ENCODE measurements at regions not wholly inside any gene's neighbourhood (a gene's known extent, or its start where the extent isn't known, plus 50 kb on each side); places are given as distances from the start of the nearest gene placed in this dataset.

DNA sequence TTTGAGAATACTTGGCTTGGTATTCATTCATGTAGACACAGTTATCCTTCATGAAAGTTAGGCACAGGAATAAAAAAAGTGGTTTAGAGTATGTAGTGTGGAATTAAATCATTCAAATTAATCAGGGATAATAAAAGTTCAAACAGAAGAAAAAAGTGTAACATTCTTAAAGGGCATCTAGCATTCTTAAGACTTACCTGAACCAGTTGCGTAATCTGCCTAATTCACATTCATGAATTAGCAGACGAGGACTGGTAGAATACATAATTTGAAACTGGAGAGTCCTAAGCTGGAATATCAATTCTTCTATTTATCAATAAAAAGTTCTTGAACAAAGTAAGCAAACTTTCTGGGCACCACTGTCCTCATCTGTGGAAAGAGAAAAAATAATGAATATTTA, 157.0 kb upstream of the DEPDC1 start:
- intact Hi-C loops (cut with DNase I, micrococcal nuclease), result no loop called here

DNA sequence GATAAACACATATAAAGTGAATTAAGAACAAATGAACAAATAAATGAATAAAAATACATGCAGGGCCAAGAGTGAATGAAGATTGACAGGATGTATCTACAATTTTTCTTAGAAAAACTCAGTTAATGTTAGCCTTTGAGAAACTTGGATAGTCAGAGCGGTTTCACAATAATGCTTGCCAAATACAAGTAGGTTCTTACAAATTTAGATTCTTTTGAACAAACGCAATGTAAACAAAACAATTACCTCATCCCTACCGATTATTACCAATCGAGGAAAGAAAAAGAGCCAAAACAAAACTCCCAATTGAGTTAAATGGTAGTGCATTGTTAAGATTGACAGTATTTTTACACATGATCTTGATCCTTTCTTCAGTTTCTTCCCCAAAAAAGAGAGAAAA, 176.9 kb upstream of the DEPDC1 start:
- POLR2A ChIA-PET, result no interaction called here
- CTCF ChIA-PET, result no interaction called here

More for the DNA sequence above, 157.0 kb upstream of the DEPDC1 start:
- Histone ChIP-seq H3K9me3 (ENCODE audit: control insufficient read depth in 1 of 2, insufficient read depth in 1 of 2, low read length in 2 of 2) (no peaks in the 10 kb centered on the region), H3K36me3 (ENCODE audit: insufficient read depth, low read length) (no peaks in the 10 kb centered on the region), H3K4me1 (ENCODE audit: insufficient read depth, low read length) (no peaks in the 10 kb centered on the region), H3K27me3 (ENCODE audit: control insufficient read depth in 1 of 2, insufficient read depth in 2 of 2, low read length in 2 of 2) (no peaks in the 10 kb centered on the region), H3K27ac (ENCODE audit: low read depth in 1 of 2, low read length in 2 of 2) (no peak overlapping the region), H3K4me3 (ENCODE audit: low read length) (no peak overlapping the region)
- H3K36me3 Mint-ChIP-seq (ENCODE audit: low read depth), result no peaks in the 10 kb centered on the region
- no peak for ATAC-seq (ENCODE audit: poor library complexity)
- no peaks in the 10 kb centered on the region for H3K27me3 Mint-ChIP-seq
- no peak overlapping the region for H3K27ac Mint-ChIP-seq
- ChIA-PET POLR2A (no interaction called here), CTCF (no interaction called here)
- H3K9me3 Mint-ChIP-seq, result peaks cover 5% of the 10 kb centered on the region
- H3K4me3 Mint-ChIP-seq, result no peak overlapping the region
- DNase-seq, result no peak
- TF ChIP-seq, protein P1, sequence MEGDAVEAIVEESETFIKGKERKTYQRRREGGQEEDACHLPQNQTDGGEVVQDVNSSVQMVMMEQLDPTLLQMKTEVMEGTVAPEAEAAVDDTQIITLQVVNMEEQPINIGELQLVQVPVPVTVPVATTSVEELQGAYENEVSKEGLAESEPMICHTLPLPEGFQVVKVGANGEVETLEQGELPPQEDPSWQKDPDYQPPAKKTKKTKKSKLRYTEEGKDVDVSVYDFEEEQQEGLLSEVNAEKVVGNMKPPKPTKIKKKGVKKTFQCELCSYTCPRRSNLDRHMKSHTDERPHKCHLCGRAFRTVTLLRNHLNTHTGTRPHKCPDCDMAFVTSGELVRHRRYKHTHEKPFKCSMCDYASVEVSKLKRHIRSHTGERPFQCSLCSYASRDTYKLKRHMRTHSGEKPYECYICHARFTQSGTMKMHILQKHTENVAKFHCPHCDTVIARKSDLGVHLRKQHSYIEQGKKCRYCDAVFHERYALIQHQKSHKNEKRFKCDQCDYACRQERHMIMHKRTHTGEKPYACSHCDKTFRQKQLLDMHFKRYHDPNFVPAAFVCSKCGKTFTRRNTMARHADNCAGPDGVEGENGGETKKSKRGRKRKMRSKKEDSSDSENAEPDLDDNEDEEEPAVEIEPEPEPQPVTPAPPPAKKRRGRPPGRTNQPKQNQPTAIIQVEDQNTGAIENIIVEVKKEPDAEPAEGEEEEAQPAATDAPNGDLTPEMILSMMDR (IDR thresholded peaks at IDR 0.05), result no peak
- H3K4me1 Mint-ChIP-seq (ENCODE audit: low read depth), result no peaks in the 10 kb centered on the region

DNA sequence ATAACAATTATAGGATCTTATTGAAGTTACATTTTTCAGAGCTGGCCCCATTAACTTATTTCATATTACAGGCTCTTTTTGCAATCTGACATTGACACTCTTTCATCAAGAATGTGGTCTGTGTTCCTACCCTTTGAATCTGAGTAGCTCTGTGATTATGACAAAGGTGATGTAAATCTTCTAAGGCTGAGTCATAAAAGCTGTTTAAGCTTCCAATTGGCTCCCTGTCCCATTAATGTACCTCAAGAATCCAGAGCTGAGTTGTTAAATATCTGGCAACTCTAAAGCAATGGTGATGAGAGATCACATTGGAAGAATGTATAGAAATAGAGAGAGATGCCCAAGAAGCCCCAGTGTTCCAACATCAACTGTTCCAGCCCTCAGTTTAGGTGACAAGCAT, 178.5 kb upstream of the DEPDC1 start:
- Histone ChIP-seq H3K27ac (ENCODE audit: low read depth in 1 of 2, low read length in 2 of 2) (no peak overlapping the region), H3K27me3 (ENCODE audit: control insufficient read depth in 1 of 2, insufficient read depth in 2 of 2, low read length in 2 of 2) (no peaks in the 10 kb centered on the region), H3K4me3 (ENCODE audit: low read length) (no peak overlapping the region), H3K9me3 (ENCODE audit: control insufficient read depth in 1 of 2, insufficient read depth in 1 of 2, low read length in 2 of 2) (peaks cover 0 to 2% of the 10 kb centered on the region in 2 experiments), H3K36me3 (ENCODE audit: insufficient read depth, low read length) (no peaks in the 10 kb centered on the region), H3K4me1 (ENCODE audit: insufficient read depth, low read length) (no peaks in the 10 kb centered on the region)
- H3K4me3 Mint-ChIP-seq, result no peak overlapping the region
- DNase-seq (no peak), ATAC-seq (ENCODE audit: poor library complexity) (no peak)
- H3K27me3 Mint-ChIP-seq, result no peaks in the 10 kb centered on the region
- no peak overlapping the region for H3K27ac Mint-ChIP-seq
- intact Hi-C loops (cut with DNase I, micrococcal nuclease), result no loop called here
- ChIA-PET POLR2A (no interaction called here), CTCF (no interaction called here)
- H3K9me3 Mint-ChIP-seq, result peaks cover 7% of the 10 kb centered on the region
- H3K36me3 Mint-ChIP-seq (ENCODE audit: low read depth), result no peaks in the 10 kb centered on the region
- TF ChIP-seq, protein P1 (IDR thresholded peaks at IDR 0.05), result no peak
- no peaks in the 10 kb centered on the region for H3K4me1 Mint-ChIP-seq (ENCODE audit: low read depth)

More for the DNA sequence above, 176.9 kb upstream of the DEPDC1 start:
- no peak overlapping the region for H3K4me3 Mint-ChIP-seq
- Histone ChIP-seq H3K27ac (ENCODE audit: low read depth in 1 of 2, low read length in 2 of 2) (no peak overlapping the region), H3K27me3 (ENCODE audit: control insufficient read depth in 1 of 2, insufficient read depth in 2 of 2, low read length in 2 of 2) (no peaks in the 10 kb centered on the region), H3K9me3 (ENCODE audit: control insufficient read depth in 1 of 2, insufficient read depth in 1 of 2, low read length in 2 of 2) (peaks cover 0 to 4% of the 10 kb centered on the region in 2 experiments), H3K4me3 (ENCODE audit: low read length) (no peak overlapping the region), H3K36me3 (ENCODE audit: insufficient read depth, low read length) (no peaks in the 10 kb centered on the region), H3K4me1 (ENCODE audit: insufficient read depth, low read length) (no peaks in the 10 kb centered on the region)
- H3K4me1 Mint-ChIP-seq (ENCODE audit: low read depth), result no peaks in the 10 kb centered on the region
- ATAC-seq (ENCODE audit: poor library complexity), result no peak
- H3K36me3 Mint-ChIP-seq (ENCODE audit: low read depth), result no peaks in the 10 kb centered on the region
- intact Hi-C loops (cut with DNase I, micrococcal nuclease), result no loop called here
- H3K27ac Mint-ChIP-seq, result no peak overlapping the region
- H3K9me3 Mint-ChIP-seq, result peaks cover 4% of the 10 kb centered on the region
- TF ChIP-seq, protein P1 (IDR thresholded peaks at IDR 0.05), result no peak
- no peaks in the 10 kb centered on the region for H3K27me3 Mint-ChIP-seq
- no peak for DNase-seq
